Chondrocyte (in vitro differentiated cells): ENCODE measurements at regions not wholly inside any gene's neighbourhood (a gene's known extent, or its start where the extent isn't known, plus 50 kb on each side); places are given as distances from the start of the nearest gene placed in this dataset.
A peak's percentile ranks its signal among the peaks of the same experiment; 100 is the strongest.
"Not testable (repeated sequence)": the region's sequence is repeated elsewhere in the genome, so short reads cannot be mapped to it uniquely, and the experiment has no call there.

ENCODE experiments used
- DNase-seq: peaks from one replicate; pipeline ENCODE4 v3.0.0; 2021; ENCODE audit warnings: mixed read lengths, low spot score
- H3K27ac Mint-ChIP-seq: one replicate; pipeline ENCODE4 v1.8.0; 2021; ENCODE audit warnings: mild to moderate bottlenecking, moderate library complexity, mixed read lengths; ENCODE audit not compliant: unreplicated experiment
- H3K27me3 Mint-ChIP-seq: 2 replicates; pipeline ENCODE4 v1.8.0; 2021; ENCODE audit warnings: low read depth, mixed read lengths
- H3K36me3 Mint-ChIP-seq: 2 replicates; pipeline ENCODE4 v1.8.0; 2021; ENCODE audit warnings: low read depth, mixed read lengths
- H3K4me1 Mint-ChIP-seq: 2 replicates; pipeline ENCODE4 v1.8.0; 2021; ENCODE audit warnings: low read depth, mild to moderate bottlenecking, mixed read lengths
- H3K4me3 Mint-ChIP-seq: one replicate; pipeline ENCODE4 v1.8.0; 2021; ENCODE audit warnings: mild to moderate bottlenecking, moderate library complexity, mixed read lengths; ENCODE audit not compliant: unreplicated experiment
- H3K9me3 Mint-ChIP-seq: 2 replicates; pipeline ENCODE4 v1.8.0; 2021; ENCODE audit warnings: low read depth, mixed read lengths
- CTCF ChIP-seq: fragments of 200-600 bp; sonication (generic); IDR thresholded peaks from 2 replicates; pipeline ENCODE4 v1.5.0; 2021; ENCODE audit warnings: antibody characterized with exemption, mild to moderate bottlenecking, moderate library complexity

GRCh38 chr3:153275514-153275913, 113.5 kb downstream of the RAP2B start:
- Mint-ChIP-seq H3K36me3 (no peaks in the 10 kb centered on the region), H3K27ac (no peak overlapping the region), H3K27me3 (no peaks in the 10 kb centered on the region), H3K9me3 (no peaks in the 10 kb centered on the region), H3K4me3 (no peak overlapping the region), H3K4me1 (peaks cover 23% of the 10 kb centered on the region)
- no peak for TF ChIP-seq CTCF
- DNase-seq = no peak

- Mint-ChIP-seq H3K9me3 (no peaks in the 10 kb centered on the region), H3K27me3 (no peaks in the 10 kb centered on the region), H3K36me3 (no peaks in the 10 kb centered on the region), H3K27ac (no peak overlapping the region), H3K4me3 (no peak overlapping the region), H3K4me1 (peaks cover 23% of the 10 kb centered on the region)
- no peak for DNase-seq
- TF ChIP-seq CTCF = no peak
Measured at GRCh38 chr3:153277029-153277428, 115.0 kb downstream of the RAP2B start.

- H3K9me3 Mint-ChIP-seq, H3K27me3 Mint-ChIP-seq, H3K4me3 Mint-ChIP-seq, DNase-seq, H3K27ac Mint-ChIP-seq, H3K36me3 Mint-ChIP-seq: not testable (repeated sequence)
- H3K4me1 Mint-ChIP-seq = peaks cover 23% of the 10 kb centered on the region
Measured at GRCh38 chr3:153281236-153281997, 119.4 kb downstream of the RAP2B start.

- DNase-seq = no peak
- H3K36me3 Mint-ChIP-seq = no peaks in the 10 kb centered on the region
- TF ChIP-seq CTCF = no peak
- no peaks in the 10 kb centered on the region for H3K27me3 Mint-ChIP-seq
- no peak overlapping the region for H3K27ac Mint-ChIP-seq
- peaks cover 17% of the 10 kb centered on the region for H3K4me1 Mint-ChIP-seq
- H3K9me3 Mint-ChIP-seq = no peaks in the 10 kb centered on the region
- no peak overlapping the region for H3K4me3 Mint-ChIP-seq
Measured at GRCh38 chr3:153282355-153282754, 120.3 kb downstream of the RAP2B start.

GRCh38 chr3:153284282-153284938, 122.4 kb downstream of the RAP2B start:
- Mint-ChIP-seq H3K4me3 (peak overlapping the region; percentile 5), H3K27ac (peak overlapping the region; percentile 97), H3K4me1 (peaks cover 25% of the 10 kb centered on the region), H3K27me3 (no peaks in the 10 kb centered on the region), H3K9me3 (no peaks in the 10 kb centered on the region), H3K36me3 (no peaks in the 10 kb centered on the region)
- TF ChIP-seq CTCF = no peak
- DNase-seq = no peak
